Trophoblast cell (in vitro differentiated cells and primary cell): ENCODE measurements at regions not wholly inside any gene's neighbourhood (a gene's known extent, or its start where the extent isn't known, plus 50 kb on each side); places are given as distances from the start of the nearest gene placed in this dataset.

ENCODE experiments used
- DNase-seq, 2 donors: peaks; one replicate each; pipeline ENCODE4 v3.0.0-alpha.2; 2016
- H2AFZ ChIP-seq: 2 replicates; pipeline ENCODE4 v1.6.1; 2013; ENCODE audit warnings: low read length, moderate library complexity, mild to moderate bottlenecking; ENCODE audit not compliant: insufficient read depth, poor library complexity
- H2AK5ac ChIP-seq: 2 replicates; pipeline ENCODE4 v1.6.1; 2013; ENCODE audit warnings: mild to moderate bottlenecking, low read length
- H2BK120ac ChIP-seq: 2 replicates; pipeline ENCODE4 v1.6.1; 2013; ENCODE audit warnings: low read length, mild to moderate bottlenecking, moderate library complexity; ENCODE audit not compliant: insufficient read depth, poor library complexity
- H2BK12ac ChIP-seq: 2 replicates; pipeline ENCODE4 v1.6.1; 2013; ENCODE audit warnings: mild to moderate bottlenecking, low read length, moderate library complexity
- H2BK5ac ChIP-seq: 2 replicates; pipeline ENCODE4 v1.6.1; 2013; ENCODE audit warnings: low read length, low read depth, moderate library complexity, mild to moderate bottlenecking; ENCODE audit not compliant: poor library complexity
- H3K14ac ChIP-seq: 2 replicates; pipeline ENCODE4 v1.6.1; 2013; ENCODE audit warnings: mild to moderate bottlenecking, low read length
- H3K18ac ChIP-seq: 2 replicates; pipeline ENCODE4 v1.6.1; 2013; ENCODE audit warnings: mild to moderate bottlenecking, low read length
- H3K23ac ChIP-seq: 2 replicates; pipeline ENCODE4 v1.6.1; 2013; ENCODE audit warnings: low read length
- H3K27ac ChIP-seq: 2 replicates; pipeline ENCODE4 v1.5.1; 2013; ENCODE audit warnings: low read depth, mild to moderate bottlenecking, inconsistent platforms, low read length, moderate library complexity
- H3K27me3 ChIP-seq: 2 replicates; pipeline ENCODE4 v1.6.1; 2013; ENCODE audit warnings: inconsistent platforms, mild to moderate bottlenecking, low read length, moderate library complexity; ENCODE audit not compliant: insufficient read depth
- H3K36me3 ChIP-seq, 2 experiments: 1 replicate in 1 of 2; 2 replicates in 1 of 2; pipeline ENCODE4 v1.6.1; 2013; ENCODE audit warnings: low read length in 2 of 2, mild to moderate bottlenecking in 2 of 2, moderate library complexity in 1 of 2; ENCODE audit not compliant: insufficient read depth in 2 of 2, control insufficient read depth in 1 of 2
- H3K4ac ChIP-seq: 2 replicates; pipeline ENCODE4 v1.6.1; 2013; ENCODE audit warnings: low read depth, mild to moderate bottlenecking, low read length, moderate library complexity
- H3K4me1 ChIP-seq, 2 experiments: 1 replicate in 1 of 2; 2 replicates in 1 of 2; pipeline ENCODE4 v1.6.1; 2013; ENCODE audit warnings: low read length in 2 of 2, mild to moderate bottlenecking in 2 of 2, moderate library complexity in 1 of 2; ENCODE audit not compliant: insufficient read depth in 2 of 2, control insufficient read depth in 1 of 2
- H3K4me2 ChIP-seq: 2 replicates; pipeline ENCODE4 v1.6.1; 2013; ENCODE audit warnings: inconsistent platforms, mild to moderate bottlenecking, low read length, moderate library complexity
- H3K4me3 ChIP-seq: 2 replicates; pipeline ENCODE4 v1.5.1; 2013; ENCODE audit warnings: mild to moderate bottlenecking, low read depth, low read length, inconsistent platforms
- H3K79me1 ChIP-seq: one replicate; pipeline ENCODE4 v1.6.1; 2013; ENCODE audit warnings: low read length
- H3K79me2 ChIP-seq: 2 replicates; pipeline ENCODE4 v1.6.1; 2013; ENCODE audit warnings: low read length, mild to moderate bottlenecking; ENCODE audit not compliant: control insufficient read depth, insufficient read depth, poor library complexity
- H3K9ac ChIP-seq: 2 replicates; pipeline ENCODE4 v1.6.1; 2013; ENCODE audit warnings: mild to moderate bottlenecking, low read length
- H3K9me3 ChIP-seq: 2 replicates; pipeline ENCODE4 v1.6.1; 2013; ENCODE audit warnings: low read depth, mild to moderate bottlenecking, control low read depth, inconsistent platforms, low read length; ENCODE audit not compliant: insufficient read depth
- H4K12ac ChIP-seq: 2 replicates; pipeline ENCODE4 v1.6.1; 2013; ENCODE audit warnings: low read depth, mild to moderate bottlenecking, low read length, moderate library complexity
- H4K8ac ChIP-seq: 2 replicates; pipeline ENCODE4 v1.6.1; 2013; ENCODE audit warnings: low read depth, mild to moderate bottlenecking, low read length, moderate library complexity
- H4K91ac ChIP-seq: one replicate; pipeline ENCODE4 v1.6.1; 2013; ENCODE audit warnings: low read depth, mild to moderate bottlenecking, low read length, moderate library complexity
- WGBS: extraction: QIAGEN DNeasy Blood & Tissue Kit; methylation state at CpG from one replicate; pipeline ENCODE4 v1.1.7; 2013; ENCODE audit warnings: missing lambda C conversion rate; ENCODE audit not compliant: insufficient read length, insufficient coverage; ENCODE audit errors: extremely low coverage; 5-methylcytosine and 5-hydroxymethylcytosine counted together

- Histone ChIP-seq H3K27ac (no peak overlapping the region), H2BK12ac (no peak overlapping the region), H3K27me3 (no peaks in the 10 kb centered on the region), H3K79me1 (no peaks in the 10 kb centered on the region), H3K23ac (no peak overlapping the region), H2BK120ac (no peak overlapping the region), H2AK5ac (no peak overlapping the region), H3K4me1 (no peaks in the 10 kb centered on the region), H3K18ac (no peak overlapping the region), H4K91ac (no peak overlapping the region), H3K4me3 (no peak overlapping the region), H3K36me3 (no peaks in the 10 kb centered on the region), H3K14ac (no peak overlapping the region), H3K9ac (no peak overlapping the region), H2AFZ (no peak overlapping the region), H4K8ac (no peak overlapping the region), H3K4me2 (no peak overlapping the region), H3K9me3 (peaks cover 72% of the 10 kb centered on the region), H4K12ac (no peak overlapping the region), H3K4ac (no peak overlapping the region), H2BK5ac (no peak overlapping the region), H3K79me2 (no peaks in the 10 kb centered on the region)
- DNase-seq: no peak
- no CpG with 5 or more reads among the region's 5 CpGs for WGBS
These were observed 615.6 kb downstream of the TBC1D22A start for GRCh38 chr22:47377926-47378560.

GRCh38 chr22:47376901-47377505 is 614.6 kb downstream of the TBC1D22A start:
- Histone ChIP-seq H3K9me3 (peaks cover 75% of the 10 kb centered on the region), H2AK5ac (no peak overlapping the region), H3K36me3 (no peaks in the 10 kb centered on the region), H3K27me3 (no peaks in the 10 kb centered on the region), H4K91ac (no peak overlapping the region), H3K4me2 (no peak overlapping the region), H2BK5ac (no peak overlapping the region), H2BK12ac (no peak overlapping the region), H4K12ac (no peak overlapping the region), H3K79me2 (no peaks in the 10 kb centered on the region), H3K4me1 (no peaks in the 10 kb centered on the region), H3K23ac (no peak overlapping the region), H3K14ac (no peak overlapping the region), H2AFZ (no peak overlapping the region), H3K27ac (no peak overlapping the region), H3K18ac (no peak overlapping the region), H3K4ac (no peak overlapping the region), H4K8ac (no peak overlapping the region), H3K9ac (no peak overlapping the region), H3K79me1 (no peaks in the 10 kb centered on the region), H3K4me3 (no peak overlapping the region), H2BK120ac (no peak overlapping the region)
- WGBS: no CpG with 5 or more reads among the region's 11 CpGs
- DNase-seq: no peak

- H2AK5ac ChIP-seq: no peak overlapping the region
- no peak overlapping the region for H3K9ac ChIP-seq
- no peak overlapping the region for H3K4me2 ChIP-seq
- no peak overlapping the region for H3K14ac ChIP-seq
- H3K18ac ChIP-seq: no peak overlapping the region
- H3K23ac ChIP-seq: no peak overlapping the region
- H3K36me3 ChIP-seq: no peaks in the 10 kb centered on the region
- no peak overlapping the region for H3K4me3 ChIP-seq
- no peak overlapping the region for H3K27ac ChIP-seq
- no CpG with 5 or more reads among the region's 7 CpGs for WGBS
- H3K9me3 ChIP-seq: peaks cover 77% of the 10 kb centered on the region
- no peaks in the 10 kb centered on the region for H3K4me1 ChIP-seq
- no peak overlapping the region for H4K8ac ChIP-seq
- no peak overlapping the region for H2BK5ac ChIP-seq
- H3K27me3 ChIP-seq: no peaks in the 10 kb centered on the region
- H2BK12ac ChIP-seq: no peak overlapping the region
- no peaks in the 10 kb centered on the region for H3K79me1 ChIP-seq
- no peaks in the 10 kb centered on the region for H3K79me2 ChIP-seq
- H2AFZ ChIP-seq: no peak overlapping the region
- no peak overlapping the region for H4K91ac ChIP-seq
- DNase-seq: no peak
- no peak overlapping the region for H3K4ac ChIP-seq
- H4K12ac ChIP-seq: no peak overlapping the region
- no peak overlapping the region for H2BK120ac ChIP-seq
These were observed 613.9 kb downstream of the TBC1D22A start for GRCh38 chr22:47376322-47376700.

GRCh38 chr22:47375621-47376321 is 613.3 kb downstream of the TBC1D22A start:
- Histone ChIP-seq H3K79me2 (no peaks in the 10 kb centered on the region), H3K4me1 (no peaks in the 10 kb centered on the region), H3K23ac (no peak overlapping the region), H3K4me2 (no peak overlapping the region), H2BK5ac (no peak overlapping the region), H3K36me3 (no peaks in the 10 kb centered on the region), H3K27ac (no peak overlapping the region), H2BK120ac (no peak overlapping the region), H3K79me1 (no peaks in the 10 kb centered on the region), H4K12ac (no peak overlapping the region), H4K8ac (no peak overlapping the region), H3K9me3 (peaks cover 79% of the 10 kb centered on the region), H3K18ac (no peak overlapping the region), H3K27me3 (no peaks in the 10 kb centered on the region), H3K4me3 (no peak overlapping the region), H4K91ac (no peak overlapping the region), H2AFZ (no peak overlapping the region), H3K9ac (no peak overlapping the region), H3K14ac (no peak overlapping the region), H2BK12ac (no peak overlapping the region), H3K4ac (no peak overlapping the region), H2AK5ac (no peak overlapping the region)
- DNase-seq: no peak
- no CpG with 5 or more reads among the region's 25 CpGs for WGBS
